ENCODE measurements at regions not wholly inside any gene's neighbourhood (a gene's known extent, or its start where the extent isn't known, plus 50 kb on each side); places are given as distances from the start of the nearest gene placed in this dataset.

DNA sequence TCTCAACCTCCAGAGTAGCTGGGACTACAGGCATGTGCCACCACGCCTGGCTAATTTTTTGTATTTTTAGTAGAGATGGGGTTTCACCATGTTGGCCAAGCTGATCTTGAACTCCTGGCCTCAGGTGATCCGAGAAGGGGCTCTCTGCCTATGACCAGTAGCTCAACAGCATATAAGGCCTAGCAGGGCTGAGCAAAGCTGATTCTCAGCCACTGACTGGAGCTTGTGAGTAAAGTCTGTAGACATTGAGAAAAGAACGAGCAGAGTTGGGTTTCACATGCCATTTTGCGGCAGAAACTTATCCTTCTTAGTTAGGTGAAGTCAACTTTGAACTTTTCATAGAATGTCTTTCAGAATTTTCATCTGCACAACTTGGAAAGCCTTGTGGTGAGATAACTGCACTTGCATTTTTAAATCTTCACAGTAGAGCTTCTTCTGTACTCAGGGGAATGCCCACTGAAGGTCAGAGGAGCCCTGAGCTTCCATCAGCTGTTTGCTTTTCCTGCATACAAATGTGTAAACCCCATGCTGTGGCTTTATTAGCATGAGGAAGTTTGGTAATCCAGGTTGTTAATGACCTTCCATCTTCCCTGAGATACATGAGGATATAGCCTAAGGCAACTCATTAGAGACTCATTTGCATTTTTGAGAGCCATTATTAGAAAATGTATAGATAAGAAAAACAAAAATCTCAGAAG, 602.4 kb downstream of the METTL4 start:
- no peak overlapping the region for H3K27ac ChIP-seq (ENCODE audit: low read length)
- no peaks in the 10 kb centered on the region for H3K27me3 ChIP-seq (ENCODE audit: low read depth, low read length)
- H3K4me2 ChIP-seq (ENCODE audit: low read length): no peak overlapping the region
- H3K9ac ChIP-seq (ENCODE audit: low read length): no peak overlapping the region
- no peak overlapping the region for H2AFZ ChIP-seq (ENCODE audit: low read depth, low read length)
- no peaks in the 10 kb centered on the region for H4K20me1 ChIP-seq (ENCODE audit: insufficient read depth, low read length)
- no peaks in the 10 kb centered on the region for H3K36me3 ChIP-seq (replicated peaks; ENCODE audit: low read depth, low read length)
- H3K9me3 ChIP-seq (ENCODE audit: insufficient read depth, low read length): no peaks in the 10 kb centered on the region
- H3K4me1 ChIP-seq (ENCODE audit: low read length): no peaks in the 10 kb centered on the region
- no peak overlapping the region for H3K4me3 ChIP-seq (ENCODE audit: low read length)
- H3K79me2 ChIP-seq (ENCODE audit: low read length): no peaks in the 10 kb centered on the region
- no peak for TF ChIP-seq CTCF (IDR thresholded peaks at IDR 0.05; ENCODE audit: low read depth, low read length)
- no peak for TF ChIP-seq EZH2phosphoT487 (IDR thresholded peaks at IDR 0.05; ENCODE audit: low read depth)

DNA sequence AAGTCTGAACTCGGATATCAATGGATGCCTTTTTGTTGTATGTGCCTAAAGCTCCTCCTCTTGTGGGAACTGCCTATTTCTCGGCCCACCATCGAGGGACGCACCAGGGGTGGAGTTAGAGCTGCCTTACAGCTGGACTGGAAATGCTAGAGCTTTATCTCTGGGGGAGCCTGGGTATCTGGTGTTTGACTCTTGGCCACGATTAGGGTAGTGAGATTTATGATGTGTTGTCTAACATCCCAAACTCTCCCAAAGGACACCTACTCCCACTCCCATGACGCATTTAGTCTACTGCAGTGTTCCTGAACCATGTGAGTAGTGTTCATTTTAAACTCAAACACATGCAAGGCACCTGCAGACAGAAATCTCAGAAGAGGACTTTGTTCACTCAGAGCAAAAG, 594.8 kb downstream of the METTL4 start:
- TF ChIP-seq CTCF (IDR thresholded peaks at IDR 0.05; ENCODE audit: low read depth, low read length): no peak
- TF ChIP-seq EZH2phosphoT487 (IDR thresholded peaks at IDR 0.05; ENCODE audit: low read depth): no peak
- Histone ChIP-seq H3K27me3 (ENCODE audit: low read depth, low read length) (no peaks in the 10 kb centered on the region), H4K20me1 (ENCODE audit: insufficient read depth, low read length) (no peaks in the 10 kb centered on the region), H3K79me2 (ENCODE audit: low read length) (no peaks in the 10 kb centered on the region), H3K36me3 (replicated peaks; ENCODE audit: low read depth, low read length) (no peaks in the 10 kb centered on the region), H3K9ac (ENCODE audit: low read length) (no peak overlapping the region), H3K4me1 (ENCODE audit: low read length) (no peaks in the 10 kb centered on the region), H3K4me2 (ENCODE audit: low read length) (no peak overlapping the region), H3K27ac (ENCODE audit: low read length) (no peak overlapping the region), H3K9me3 (ENCODE audit: insufficient read depth, low read length) (no peaks in the 10 kb centered on the region), H3K4me3 (ENCODE audit: low read length) (no peak overlapping the region), H2AFZ (ENCODE audit: low read depth, low read length) (no peak overlapping the region)

DNA sequence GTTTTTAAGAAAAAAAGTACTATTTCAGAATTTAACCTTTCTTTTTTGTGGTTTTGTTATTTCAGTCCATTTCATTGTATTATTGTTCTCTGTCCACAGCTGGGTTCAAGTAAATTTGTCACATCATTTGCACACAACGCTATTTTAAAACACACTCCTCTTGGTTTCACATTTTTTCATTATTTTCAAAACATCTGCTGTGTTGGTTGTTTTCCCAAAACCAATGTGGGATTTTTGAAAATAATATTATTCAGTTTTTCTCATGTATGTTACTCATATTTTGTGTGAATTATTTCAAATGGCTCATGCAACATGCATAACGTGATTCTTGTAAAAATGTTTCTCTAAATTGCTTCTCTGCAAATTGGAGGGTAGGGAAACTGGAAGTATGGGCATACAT, 589.2 kb downstream of the METTL4 start:
- no peak for TF ChIP-seq EZH2phosphoT487 (IDR thresholded peaks at IDR 0.05; ENCODE audit: low read depth)
- no peak for TF ChIP-seq CTCF (IDR thresholded peaks at IDR 0.05; ENCODE audit: low read depth, low read length)
- no peaks in the 10 kb centered on the region for H3K4me1 ChIP-seq (ENCODE audit: low read length)
- H3K79me2 ChIP-seq (ENCODE audit: low read length): no peaks in the 10 kb centered on the region
- no peak overlapping the region for H3K4me2 ChIP-seq (ENCODE audit: low read length)
- no peak overlapping the region for H3K9ac ChIP-seq (ENCODE audit: low read length)
- no peak overlapping the region for H3K27ac ChIP-seq (ENCODE audit: low read length)
- no peaks in the 10 kb centered on the region for H3K27me3 ChIP-seq (ENCODE audit: low read depth, low read length)
- H3K4me3 ChIP-seq (ENCODE audit: low read length): no peak overlapping the region
- H3K9me3 ChIP-seq (ENCODE audit: insufficient read depth, low read length): no peaks in the 10 kb centered on the region
- H2AFZ ChIP-seq (ENCODE audit: low read depth, low read length): no peak overlapping the region
- no peaks in the 10 kb centered on the region for H3K36me3 ChIP-seq (replicated peaks; ENCODE audit: low read depth, low read length)
- no peaks in the 10 kb centered on the region for H4K20me1 ChIP-seq (ENCODE audit: insufficient read depth, low read length)

GRCh38 chr18:1983746-1984515, 587.4 kb downstream of the METTL4 start:
- TF ChIP-seq EZH2phosphoT487 (IDR thresholded peaks at IDR 0.05; ENCODE audit: low read depth) (no peak), CTCF (IDR thresholded peaks at IDR 0.05; ENCODE audit: low read depth, low read length) (no peak)
- no peaks in the 10 kb centered on the region for H3K36me3 ChIP-seq (replicated peaks; ENCODE audit: low read depth, low read length)
- no peak overlapping the region for H2AFZ ChIP-seq (ENCODE audit: low read depth, low read length)
- no peaks in the 10 kb centered on the region for H4K20me1 ChIP-seq (ENCODE audit: insufficient read depth, low read length)
- H3K4me3 ChIP-seq (ENCODE audit: low read length): no peak overlapping the region
- no peaks in the 10 kb centered on the region for H3K79me2 ChIP-seq (ENCODE audit: low read length)
- no peaks in the 10 kb centered on the region for H3K27me3 ChIP-seq (ENCODE audit: low read depth, low read length)
- H3K9me3 ChIP-seq (ENCODE audit: insufficient read depth, low read length): no peaks in the 10 kb centered on the region
- no peaks in the 10 kb centered on the region for H3K4me1 ChIP-seq (ENCODE audit: low read length)
- no peak overlapping the region for H3K27ac ChIP-seq (ENCODE audit: low read length)
- H3K4me2 ChIP-seq (ENCODE audit: low read length): no peak overlapping the region
- no peak overlapping the region for H3K9ac ChIP-seq (ENCODE audit: low read length)

Measured in OCI-LY3 (cell line).